GM12874 (cell line): ENCODE measurements at regions not wholly inside any gene's neighbourhood (a gene's known extent, or its start where the extent isn't known, plus 50 kb on each side); places are given as distances from the start of the nearest gene placed in this dataset.

ENCODE experiments used
- TF ChIP-seq, protein P1 (sequence below): IDR thresholded peaks from 2 replicates; pipeline ENCODE4 v1.5.1; 2011; ENCODE audit warnings: low read depth, mild to moderate bottlenecking, control low read depth, low read length, moderate library complexity; ENCODE audit not compliant: insufficient read depth

DNA sequence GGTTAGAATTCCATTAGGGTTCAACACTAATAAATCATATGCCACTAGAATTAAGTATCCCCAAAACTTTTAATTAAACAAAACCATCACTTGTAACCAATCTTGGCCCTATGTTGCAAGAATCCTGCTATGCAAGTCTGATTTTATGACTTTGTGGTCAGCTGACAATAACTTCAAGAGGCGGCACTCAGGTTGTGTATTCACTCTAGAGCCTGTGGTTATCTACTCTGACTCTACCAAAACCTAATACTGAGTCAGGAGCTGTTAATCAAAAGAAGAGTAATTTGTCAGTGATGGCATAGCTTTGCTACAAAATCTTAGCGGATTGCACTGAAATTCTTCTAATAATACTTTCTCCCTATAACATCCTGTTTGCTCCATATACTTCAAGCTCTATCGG lies 253.7 kb downstream of the AASDHPPT start:
- TF ChIP-seq, protein P1, sequence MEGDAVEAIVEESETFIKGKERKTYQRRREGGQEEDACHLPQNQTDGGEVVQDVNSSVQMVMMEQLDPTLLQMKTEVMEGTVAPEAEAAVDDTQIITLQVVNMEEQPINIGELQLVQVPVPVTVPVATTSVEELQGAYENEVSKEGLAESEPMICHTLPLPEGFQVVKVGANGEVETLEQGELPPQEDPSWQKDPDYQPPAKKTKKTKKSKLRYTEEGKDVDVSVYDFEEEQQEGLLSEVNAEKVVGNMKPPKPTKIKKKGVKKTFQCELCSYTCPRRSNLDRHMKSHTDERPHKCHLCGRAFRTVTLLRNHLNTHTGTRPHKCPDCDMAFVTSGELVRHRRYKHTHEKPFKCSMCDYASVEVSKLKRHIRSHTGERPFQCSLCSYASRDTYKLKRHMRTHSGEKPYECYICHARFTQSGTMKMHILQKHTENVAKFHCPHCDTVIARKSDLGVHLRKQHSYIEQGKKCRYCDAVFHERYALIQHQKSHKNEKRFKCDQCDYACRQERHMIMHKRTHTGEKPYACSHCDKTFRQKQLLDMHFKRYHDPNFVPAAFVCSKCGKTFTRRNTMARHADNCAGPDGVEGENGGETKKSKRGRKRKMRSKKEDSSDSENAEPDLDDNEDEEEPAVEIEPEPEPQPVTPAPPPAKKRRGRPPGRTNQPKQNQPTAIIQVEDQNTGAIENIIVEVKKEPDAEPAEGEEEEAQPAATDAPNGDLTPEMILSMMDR: no peak

DNA sequence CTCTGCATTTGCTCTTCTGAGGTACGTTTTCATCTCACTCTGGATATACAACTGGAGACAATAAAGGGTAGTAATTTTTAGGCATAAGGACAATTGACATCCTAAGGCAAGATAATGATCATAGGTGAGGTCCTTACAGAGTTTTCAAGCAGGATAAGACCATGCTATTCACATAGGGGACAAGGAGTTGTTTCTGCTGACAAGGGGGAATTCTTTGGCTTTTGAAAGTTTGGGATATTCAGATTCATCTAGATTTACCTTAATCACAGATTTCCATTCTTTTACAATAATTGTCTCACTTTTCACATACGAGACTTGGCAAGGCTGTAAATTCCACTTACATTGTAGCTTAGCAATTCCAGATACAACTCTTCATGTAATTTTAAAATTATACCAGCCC lies 256.2 kb downstream of the AASDHPPT start:
- TF ChIP-seq, protein P1: no peak

DNA sequence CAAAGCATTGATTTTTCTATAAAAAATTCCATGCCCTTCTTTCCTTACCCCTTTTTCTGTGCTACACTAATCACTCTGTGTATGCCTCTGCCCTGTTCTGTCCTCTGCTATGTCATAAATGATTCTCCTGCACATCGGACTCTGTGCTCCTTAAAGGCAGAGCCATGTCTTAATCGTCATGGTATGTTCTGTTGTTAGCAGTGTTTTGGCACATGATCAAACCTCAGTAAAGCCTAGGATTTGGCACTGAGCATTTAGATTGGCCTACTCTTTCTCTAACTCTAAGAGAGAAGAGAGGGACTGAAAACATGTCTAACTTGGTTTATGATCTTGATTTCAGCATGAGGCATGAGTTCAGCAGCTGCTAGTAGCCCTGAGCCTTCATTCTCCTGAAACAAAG lies 266.9 kb downstream of the AASDHPPT start:
- TF ChIP-seq, protein P1: no peak

DNA sequence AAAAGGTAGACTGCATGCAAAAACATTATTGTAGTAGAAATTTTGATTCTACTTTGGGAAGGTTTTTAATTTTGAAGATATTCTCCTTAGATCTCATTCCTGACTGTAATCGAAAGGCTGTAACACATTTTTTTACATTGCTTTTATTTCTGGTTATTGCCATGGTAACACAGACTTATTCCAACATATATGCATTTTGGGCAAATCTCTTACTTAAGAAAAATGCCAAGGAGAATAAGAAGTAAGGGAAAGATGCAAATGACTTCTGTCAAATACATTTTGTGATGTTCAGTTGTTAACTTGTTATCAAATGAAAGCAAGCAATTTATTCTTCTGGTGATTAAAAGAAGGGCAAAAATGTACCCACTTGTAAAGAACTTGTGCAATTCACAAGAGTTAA lies 267.5 kb downstream of the AASDHPPT start:
- TF ChIP-seq, protein P1: no peak

DNA sequence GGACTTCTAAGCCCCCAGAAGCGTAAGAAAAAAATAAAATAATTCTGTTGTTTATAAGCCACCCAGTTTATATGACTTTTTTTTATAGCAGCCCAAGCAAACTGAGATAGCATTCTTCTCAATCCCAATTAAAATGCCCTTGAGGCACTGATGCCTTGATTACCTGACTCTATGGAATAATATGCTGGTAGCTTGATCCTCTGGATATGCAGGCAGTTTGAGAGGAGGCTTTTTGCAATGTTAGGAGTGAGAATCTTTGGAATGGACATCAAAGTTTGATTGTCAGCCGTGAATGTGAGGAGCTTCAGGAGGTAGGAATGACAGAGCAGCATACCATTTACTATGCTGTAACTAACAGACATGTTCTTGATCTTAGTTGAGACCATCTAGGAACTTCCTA lies 275.6 kb downstream of the AASDHPPT start:
- TF ChIP-seq, protein P1: no peak

DNA sequence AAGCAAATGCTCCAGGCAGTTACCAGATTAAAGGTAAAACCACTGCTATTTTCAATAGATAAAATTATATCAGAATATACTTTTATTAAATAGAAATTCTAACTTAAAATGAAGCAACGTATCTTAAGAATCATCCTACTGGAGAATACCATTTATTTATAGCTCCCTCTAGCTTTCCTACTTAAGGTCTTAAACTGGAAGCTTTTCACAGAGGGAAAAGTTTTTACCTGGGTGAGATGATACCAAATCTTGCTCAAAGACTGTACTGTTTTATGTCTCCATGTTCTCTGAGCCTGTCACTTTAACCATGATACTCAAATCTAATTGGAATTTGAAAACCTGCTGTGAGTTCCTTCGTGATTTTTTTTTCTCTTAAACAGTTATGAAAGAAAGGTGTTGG lies 291.8 kb downstream of the AASDHPPT start:
- TF ChIP-seq, protein P1: no peak

DNA sequence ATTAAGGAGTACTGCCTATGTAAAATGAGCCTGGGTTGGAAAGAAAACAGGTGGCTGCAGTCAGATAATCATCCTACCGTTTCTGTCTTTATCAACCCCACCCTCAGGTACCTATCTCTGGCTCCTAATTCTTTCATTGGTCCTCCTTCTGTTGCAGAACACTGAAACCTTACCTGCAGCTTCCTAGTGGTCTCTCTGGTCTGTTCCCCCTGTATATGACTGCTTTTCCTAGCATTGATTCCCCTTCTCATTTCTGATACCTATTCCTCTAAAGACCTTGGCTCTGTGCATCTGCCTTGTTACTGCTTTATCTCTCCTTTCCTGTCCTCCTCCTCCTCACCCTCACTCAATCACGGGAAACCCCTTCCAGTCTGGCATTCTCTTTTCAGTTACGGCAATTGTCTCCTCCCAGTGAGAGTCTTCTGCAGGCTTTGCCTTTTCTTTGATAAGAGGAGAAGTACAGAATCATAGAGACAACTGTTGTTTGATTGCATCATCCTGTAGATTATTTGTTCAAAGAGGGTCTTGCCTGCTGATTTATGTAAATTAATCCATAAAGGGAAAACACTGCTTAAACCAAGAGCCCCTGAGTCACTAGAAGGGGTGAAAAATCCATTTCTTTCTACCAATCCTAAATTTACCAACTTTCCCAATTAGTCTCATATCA lies 301.2 kb downstream of the AASDHPPT start:
- TF ChIP-seq, protein P1: no peak

DNA sequence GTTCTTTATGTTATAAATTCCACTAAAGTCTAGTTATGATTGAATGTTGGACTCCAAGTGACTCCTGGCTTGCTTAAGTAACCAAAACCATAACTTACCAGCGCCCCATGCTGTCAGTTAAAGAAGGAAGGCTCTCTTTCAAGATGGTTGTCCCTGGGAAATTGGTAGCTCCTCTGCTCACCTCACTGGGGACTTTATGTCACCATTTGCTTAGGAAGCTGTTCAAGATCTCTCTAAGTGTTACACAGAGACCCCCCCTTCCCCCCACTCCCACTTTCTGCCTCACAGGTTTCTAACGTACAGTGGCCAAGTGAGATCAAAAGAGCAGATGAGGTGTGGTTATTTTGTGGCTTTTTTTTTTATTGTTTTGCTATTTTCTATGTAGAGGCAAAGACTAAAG lies 301.8 kb downstream of the AASDHPPT start:
- TF ChIP-seq, protein P1: no peak
